SU-DHL-6 (cell line): ENCODE measurements at regions not wholly inside any gene's neighbourhood (a gene's known extent, or its start where the extent isn't known, plus 50 kb on each side); places are given as distances from the start of the nearest gene placed in this dataset.

Source experiments
- CTCF ChIP-seq: fragments of 200-600 bp; sonication (generic); IDR thresholded peaks from one replicate; pipeline ENCODE4 v1.5.1; 2017; ENCODE audit warnings: antibody characterized with exemption, mild to moderate bottlenecking, low read length, moderate library complexity; ENCODE audit not compliant: insufficient read depth, poor library complexity, severe bottlenecking
- EZH2phosphoT487 ChIP-seq: fragments of 200-600 bp; sonication (generic), shearing (Covaris generic); conservative IDR thresholded peaks from 2 replicates; pipeline ENCODE4 v1.6.1; 2018; ENCODE audit warnings: mild to moderate bottlenecking, antibody characterized with exemption, low read length, moderate library complexity, mixed read lengths

GRCh38 chr2:156134887-156135286 lies 197.6 kb downstream of the NR4A2 start:
- TF ChIP-seq CTCF = no peak
- no peak for TF ChIP-seq EZH2phosphoT487
